HG03460 (cell line): ENCODE measurements at regions not wholly inside any gene's neighbourhood (a gene's known extent, or its start where the extent isn't known, plus 50 kb on each side); places are given as distances from the start of the nearest gene placed in this dataset.
A peak's percentile ranks its signal among the peaks of the same experiment; 100 is the strongest.

Experiments
- ATAC-seq: cut with Tn5 transposase; IDR thresholded peaks from one replicate; pipeline ENCODE4 v1.9.1; 2021; ENCODE audit not compliant: unreplicated experiment

- ATAC-seq: no peak
These were observed 95.9 kb upstream of the PPP2R5A start for GRCh38 chr1:212189352-212189738.

GRCh38 chr1:212190169-212190568 lies 95.0 kb upstream of the PPP2R5A start:
- ATAC-seq: no peak

GRCh38 chr1:212192261-212192998 lies 92.8 kb upstream of the PPP2R5A start:
- ATAC-seq: no peak

- no peak for ATAC-seq
These were observed 88.9 kb upstream of the PPP2R5A start for GRCh38 chr1:212196355-212196754.

- no peak for ATAC-seq
These were observed 83.7 kb upstream of the PPP2R5A start for GRCh38 chr1:212201461-212201860.

- ATAC-seq: no peak
These were observed 81.6 kb upstream of the PPP2R5A start for GRCh38 chr1:212203630-212204029.

GRCh38 chr1:212205006-212205405 lies 80.2 kb upstream of the PPP2R5A start:
- ATAC-seq: no peak

GRCh38 chr1:212205843-212206242 lies 79.4 kb upstream of the PPP2R5A start:
- no peak for ATAC-seq

- ATAC-seq: no peak
These were observed 78.1 kb upstream of the PPP2R5A start for GRCh38 chr1:212207118-212207517.

- ATAC-seq: no peak
These were observed 77.2 kb upstream of the PPP2R5A start for GRCh38 chr1:212207822-212208520.

- ATAC-seq: no peak
These were observed 76.1 kb upstream of the PPP2R5A start for GRCh38 chr1:212208978-212209644.

GRCh38 chr1:212211371-212211770 lies 73.8 kb upstream of the PPP2R5A start:
- ATAC-seq: no peak

GRCh38 chr1:212212343-212212742 lies 72.9 kb upstream of the PPP2R5A start:
- no peak for ATAC-seq

- no peak for ATAC-seq
These were observed 72.3 kb upstream of the PPP2R5A start for GRCh38 chr1:212212906-212213305.

GRCh38 chr1:212213784-212214183 lies 71.4 kb upstream of the PPP2R5A start:
- ATAC-seq: no peak

- ATAC-seq: no peak
These were observed 70.9 kb upstream of the PPP2R5A start for GRCh38 chr1:212214325-212214724.

GRCh38 chr1:212215910-212216309 lies 69.3 kb upstream of the PPP2R5A start:
- ATAC-seq: no peak

- ATAC-seq: no peak
These were observed 67.6 kb upstream of the PPP2R5A start for GRCh38 chr1:212217633-212218032.

GRCh38 chr1:212218065-212218464 lies 67.1 kb upstream of the PPP2R5A start:
- ATAC-seq: no peak

GRCh38 chr1:212218911-212219310 lies 66.3 kb upstream of the PPP2R5A start:
- ATAC-seq: peak; percentile 93

GRCh38 chr1:212219679-212220463 lies 65.3 kb upstream of the PPP2R5A start:
- no peak for ATAC-seq
